ENCODE measurements at regions not wholly inside any gene's neighbourhood (a gene's known extent, or its start where the extent isn't known, plus 50 kb on each side); places are given as distances from the start of the nearest gene placed in this dataset.

DNA sequence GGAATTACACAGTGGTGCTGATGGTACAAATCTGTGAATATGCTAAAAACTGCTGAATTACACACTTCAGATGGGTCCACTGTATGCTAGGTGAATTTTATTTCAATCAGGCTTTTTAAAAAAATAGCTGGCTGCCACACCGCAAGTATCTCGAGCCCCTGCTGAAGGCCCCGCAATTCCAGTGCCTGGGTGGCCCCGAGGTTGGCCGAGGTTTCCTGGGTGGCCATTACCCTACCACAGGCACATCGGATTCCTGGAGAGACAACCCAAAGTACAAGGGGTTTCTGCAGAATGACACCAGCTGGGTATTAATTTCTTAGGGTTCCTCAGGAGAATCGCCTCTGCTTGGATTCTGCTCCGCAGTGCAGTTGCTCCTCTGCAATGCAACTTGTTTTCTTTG lies 127.8 kb downstream of the C16orf95 start:
- Histone ChIP-seq H3K9me3 (replicated peaks; ENCODE audit: control insufficient read depth, insufficient read depth, low read length) (peaks cover 2% of the 10 kb centered on the region; the same call in 1 of the 3 replicates), H3K79me2 (ENCODE audit: control insufficient read depth, insufficient read depth, low read length) (no peaks in the 10 kb centered on the region), H4K20me1 (ENCODE audit: control insufficient read depth, insufficient read depth) (no peaks in the 10 kb centered on the region), H3K36me3 (ENCODE audit: control insufficient read depth in 2 of 2, insufficient read depth in 2 of 2, low read length in 1 of 2) (no peaks in the 10 kb centered on the region), H3K4me1 (ENCODE audit: control insufficient read depth, insufficient read depth, low read length) (no peaks in the 10 kb centered on the region), H3K9ac (ENCODE audit: control insufficient read depth, insufficient read depth, low read length) (no peak overlapping the region), H2AFZ (ENCODE audit: control insufficient read depth, low read depth, low read length) (no peak overlapping the region), H3K4me2 (ENCODE audit: control insufficient read depth, insufficient read depth) (no peak overlapping the region), H3K4me3 (no peak overlapping the region), H3K27ac (ENCODE audit: control insufficient read depth, insufficient read depth) (no peak overlapping the region), H3K27me3 (replicated peaks in 1 of 2; ENCODE audit: control insufficient read depth in 2 of 2, insufficient read depth in 2 of 2, low read length in 1 of 2) (no peaks in the 10 kb centered on the region)
- in situ Hi-C loops (cut with MboI) = no loop called here
- WGBS (ENCODE audit: insufficient coverage, insufficient replicate concordance, low lambda C conversion rate, missing lambda C conversion rate) = 57% methylated on average over 8 of the region's 8 CpGs
- BruUV-seq (replicated peaks) = no TSS peak
- CTCF ChIA-PET = no interaction called here
- TF ChIP-seq YBX1 (IDR thresholded peaks at IDR 0.05) (no peak), ESRRA (IDR thresholded peaks at IDR 0.05; ENCODE audit: low read length) (no peak), ZNF24 (IDR thresholded peaks at IDR 0.05) (no peak), RELA (IDR thresholded peaks at IDR 0.05; ENCODE audit: borderline replicate concordance, partially characterized antibody) (no peak), RUNX3 (IDR thresholded peaks at IDR 0.05; ENCODE audit: low read length) (no peak), NBN (IDR thresholded peaks at IDR 0.05) (no peak), ZNF384 (IDR thresholded peaks at IDR 0.05; ENCODE audit: borderline replicate concordance, low read depth, low read length) (no peak), MTA3 (IDR thresholded peaks at IDR 0.05; ENCODE audit: borderline replicate concordance, low read length) (no peak), ZNF274 (IDR thresholded peaks at IDR 0.05; ENCODE audit: insufficient read depth, insufficient read length) (no peak), EP300 (IDR thresholded peaks at IDR 0.05; ENCODE audit: borderline replicate concordance in 1 of 2, control insufficient read depth in 1 of 2, low read depth in 2 of 2, low read length in 2 of 2) (no peak), BHLHE40 (IDR thresholded peaks at IDR 0.05; ENCODE audit: borderline replicate concordance in 1 of 2, low read depth in 2 of 2, low read length in 1 of 2) (no peak), IKZF2 (IDR thresholded peaks at IDR 0.05) (no peak), SUPT20H (IDR thresholded peaks at IDR 0.05; ENCODE audit: borderline replicate concordance, control insufficient read depth, low read depth, low read length) (no peak), NR2C2 (IDR thresholded peaks at IDR 0.05; ENCODE audit: borderline replicate concordance, control insufficient read depth, insufficient read length, low read depth) (no peak), ZSCAN29 (IDR thresholded peaks at IDR 0.05) (no peak), STAT3 (IDR thresholded peaks at IDR 0.05; ENCODE audit: low read depth, low read length) (no peak)
- TF ChIP-seq, protein P1, sequence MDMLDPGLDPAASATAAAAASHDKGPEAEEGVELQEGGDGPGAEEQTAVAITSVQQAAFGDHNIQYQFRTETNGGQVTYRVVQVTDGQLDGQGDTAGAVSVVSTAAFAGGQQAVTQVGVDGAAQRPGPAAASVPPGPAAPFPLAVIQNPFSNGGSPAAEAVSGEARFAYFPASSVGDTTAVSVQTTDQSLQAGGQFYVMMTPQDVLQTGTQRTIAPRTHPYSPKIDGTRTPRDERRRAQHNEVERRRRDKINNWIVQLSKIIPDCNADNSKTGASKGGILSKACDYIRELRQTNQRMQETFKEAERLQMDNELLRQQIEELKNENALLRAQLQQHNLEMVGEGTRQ (IDR thresholded peaks at IDR 0.05; ENCODE audit: borderline replicate concordance, low read depth, low read length) = no peak
- TF ChIP-seq, protein P2, sequence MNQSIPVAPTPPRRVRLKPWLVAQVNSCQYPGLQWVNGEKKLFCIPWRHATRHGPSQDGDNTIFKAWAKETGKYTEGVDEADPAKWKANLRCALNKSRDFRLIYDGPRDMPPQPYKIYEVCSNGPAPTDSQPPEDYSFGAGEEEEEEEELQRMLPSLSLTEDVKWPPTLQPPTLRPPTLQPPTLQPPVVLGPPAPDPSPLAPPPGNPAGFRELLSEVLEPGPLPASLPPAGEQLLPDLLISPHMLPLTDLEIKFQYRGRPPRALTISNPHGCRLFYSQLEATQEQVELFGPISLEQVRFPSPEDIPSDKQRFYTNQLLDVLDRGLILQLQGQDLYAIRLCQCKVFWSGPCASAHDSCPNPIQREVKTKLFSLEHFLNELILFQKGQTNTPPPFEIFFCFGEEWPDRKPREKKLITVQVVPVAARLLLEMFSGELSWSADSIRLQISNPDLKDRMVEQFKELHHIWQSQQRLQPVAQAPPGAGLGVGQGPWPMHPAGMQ (IDR thresholded peaks at IDR 0.05; ENCODE audit: borderline replicate concordance) = no peak
- TF ChIP-seq, protein P3, sequence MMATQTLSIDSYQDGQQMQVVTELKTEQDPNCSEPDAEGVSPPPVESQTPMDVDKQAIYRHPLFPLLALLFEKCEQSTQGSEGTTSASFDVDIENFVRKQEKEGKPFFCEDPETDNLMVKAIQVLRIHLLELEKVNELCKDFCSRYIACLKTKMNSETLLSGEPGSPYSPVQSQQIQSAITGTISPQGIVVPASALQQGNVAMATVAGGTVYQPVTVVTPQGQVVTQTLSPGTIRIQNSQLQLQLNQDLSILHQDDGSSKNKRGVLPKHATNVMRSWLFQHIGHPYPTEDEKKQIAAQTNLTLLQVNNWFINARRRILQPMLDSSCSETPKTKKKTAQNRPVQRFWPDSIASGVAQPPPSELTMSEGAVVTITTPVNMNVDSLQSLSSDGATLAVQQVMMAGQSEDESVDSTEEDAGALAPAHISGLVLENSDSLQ (IDR thresholded peaks at IDR 0.05) = no peak
- TF ChIP-seq, protein P4, sequence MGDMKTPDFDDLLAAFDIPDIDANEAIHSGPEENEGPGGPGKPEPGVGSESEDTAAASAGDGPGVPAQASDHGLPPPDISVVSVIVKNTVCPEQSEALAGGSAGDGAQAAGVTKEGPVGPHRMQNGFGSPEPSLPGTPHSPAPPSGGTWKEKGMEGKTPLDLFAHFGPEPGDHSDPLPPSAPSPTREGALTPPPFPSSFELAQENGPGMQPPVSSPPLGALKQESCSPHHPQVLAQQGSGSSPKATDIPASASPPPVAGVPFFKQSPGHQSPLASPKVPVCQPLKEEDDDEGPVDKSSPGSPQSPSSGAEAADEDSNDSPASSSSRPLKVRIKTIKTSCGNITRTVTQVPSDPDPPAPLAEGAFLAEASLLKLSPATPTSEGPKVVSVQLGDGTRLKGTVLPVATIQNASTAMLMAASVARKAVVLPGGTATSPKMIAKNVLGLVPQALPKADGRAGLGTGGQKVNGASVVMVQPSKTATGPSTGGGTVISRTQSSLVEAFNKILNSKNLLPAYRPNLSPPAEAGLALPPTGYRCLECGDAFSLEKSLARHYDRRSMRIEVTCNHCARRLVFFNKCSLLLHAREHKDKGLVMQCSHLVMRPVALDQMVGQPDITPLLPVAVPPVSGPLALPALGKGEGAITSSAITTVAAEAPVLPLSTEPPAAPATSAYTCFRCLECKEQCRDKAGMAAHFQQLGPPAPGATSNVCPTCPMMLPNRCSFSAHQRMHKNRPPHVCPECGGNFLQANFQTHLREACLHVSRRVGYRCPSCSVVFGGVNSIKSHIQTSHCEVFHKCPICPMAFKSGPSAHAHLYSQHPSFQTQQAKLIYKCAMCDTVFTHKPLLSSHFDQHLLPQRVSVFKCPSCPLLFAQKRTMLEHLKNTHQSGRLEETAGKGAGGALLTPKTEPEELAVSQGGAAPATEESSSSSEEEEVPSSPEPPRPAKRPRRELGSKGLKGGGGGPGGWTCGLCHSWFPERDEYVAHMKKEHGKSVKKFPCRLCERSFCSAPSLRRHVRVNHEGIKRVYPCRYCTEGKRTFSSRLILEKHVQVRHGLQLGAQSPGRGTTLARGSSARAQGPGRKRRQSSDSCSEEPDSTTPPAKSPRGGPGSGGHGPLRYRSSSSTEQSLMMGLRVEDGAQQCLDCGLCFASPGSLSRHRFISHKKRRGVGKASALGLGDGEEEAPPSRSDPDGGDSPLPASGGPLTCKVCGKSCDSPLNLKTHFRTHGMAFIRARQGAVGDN (IDR thresholded peaks at IDR 0.05) = no peak
- DNase-seq (ENCODE audit: low read depth, low spot score) = no peak
- no peak for FAIRE-seq
- intact Hi-C loops (cut with micrococcal nuclease; ENCODE audit: unreplicated experiment) = no loop called here
- SMC1A ChIA-PET (ENCODE audit: uncharacterized antibody, unreplicated experiment) = no interaction called here
- POLR2A ChIA-PET = interaction anchor here (0.7 kb wide), 1 partner anchor 21 kb away, joined by 3 read pairs; no protein-coding TSS in a partner anchor
- ATAC-seq = no peak
- RAD21 ChIA-PET (ENCODE audit: unreplicated experiment) = no interaction called here
